ENCODE measurements at regions not wholly inside any gene's neighbourhood (a gene's known extent, or its start where the extent isn't known, plus 50 kb on each side); places are given as distances from the start of the nearest gene placed in this dataset.

DNA sequence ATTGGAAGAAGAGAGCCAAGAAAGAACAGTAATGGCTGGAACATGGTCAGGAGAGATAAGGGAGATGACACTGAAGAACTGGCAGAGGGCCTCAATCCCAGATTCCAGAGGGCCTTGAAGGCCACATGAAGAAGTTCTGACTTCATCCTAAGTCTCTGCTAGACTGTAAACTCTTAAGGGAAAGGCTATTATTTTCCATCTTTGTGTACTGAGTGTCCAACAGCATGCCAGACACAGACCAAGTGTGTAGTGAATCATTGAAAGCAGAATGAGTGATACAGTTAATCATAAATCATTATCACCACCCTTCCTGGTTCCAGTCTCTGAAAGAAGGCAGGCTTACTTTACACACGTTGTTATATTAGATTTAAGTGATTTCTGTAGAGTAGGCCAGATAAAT, 185.3 kb upstream of the C11orf87 start:
- Histone ChIP-seq H4K8ac (ENCODE audit: extremely low read depth, insufficient read depth, low read length) (no peak overlapping the region), H4K91ac (replicated peaks; ENCODE audit: insufficient read length, low read length) (no peak overlapping the region), H2BK12ac (ENCODE audit: low read depth, low read length) (no peak overlapping the region), H3K4ac (replicated peaks; ENCODE audit: insufficient read length, low read depth, low read length) (no peak overlapping the region), H3K23ac (ENCODE audit: insufficient read length) (no peak overlapping the region), H3K27me3 (replicated peaks in 1 of 4; ENCODE audit: control insufficient read depth in 3 of 4, extremely low read depth in 1 of 4, insufficient read depth in 3 of 4, low read length in 3 of 4) (no peaks in the 10 kb centered on the region), H2AK5ac (ENCODE audit: low read depth, low read length) (no peak overlapping the region), H3K23me2 (ENCODE audit: low read depth, low read length) (no peaks in the 10 kb centered on the region), H3K18ac (ENCODE audit: extremely low read depth, low read length) (no peak overlapping the region), H3K79me2 (ENCODE audit: control insufficient read depth in 1 of 2, insufficient read depth in 2 of 2, low read length in 2 of 2) (no peaks in the 10 kb centered on the region), H2BK5ac (ENCODE audit: low read depth, low read length) (no peak overlapping the region), H3K14ac (ENCODE audit: insufficient read length) (no peak overlapping the region), H3K36me3 (ENCODE audit: control insufficient read depth in 2 of 4, insufficient read depth in 4 of 4, low read length in 3 of 4) (no peaks in the 10 kb centered on the region), H4K5ac (ENCODE audit: insufficient read length, low read depth, low read length) (no peak overlapping the region), H3K27ac (ENCODE audit: low read depth, low read length) (no peak overlapping the region), H2BK20ac (ENCODE audit: low read length) (no peak overlapping the region), H3K79me1 (ENCODE audit: low read depth, low read length) (no peaks in the 10 kb centered on the region), H4K20me1 (replicated peaks in 1 of 2; ENCODE audit: control insufficient read depth in 1 of 2, insufficient read depth in 2 of 2, low read length in 2 of 2) (no peaks in the 10 kb centered on the region), H3K4me1 (replicated peaks in 1 of 4; ENCODE audit: control insufficient read depth in 3 of 4, insufficient read depth in 4 of 4, low read length in 3 of 4) (no peaks in the 10 kb centered on the region), H3K9me3 (ENCODE audit: insufficient read depth in 2 of 2, low read depth in 1 of 2, low read length in 1 of 2) (no peaks in the 10 kb centered on the region), H2BK120ac (replicated peaks; ENCODE audit: low read depth, low read length) (no peak overlapping the region), H3K9ac (replicated peaks in 1 of 4; ENCODE audit: extremely low read depth in 1 of 4, low read depth in 3 of 4, low read length in 3 of 4) (no peak overlapping the region), H3K4me3 (ENCODE audit: extremely low read depth in 1 of 4, insufficient read depth in 2 of 4, low read depth in 3 of 4, low read length in 4 of 4) (no peak overlapping the region), H3K56ac (replicated peaks; ENCODE audit: insufficient read length, low read depth, low read length) (no peak overlapping the region), H2AFZ (ENCODE audit: low read length) (no peak overlapping the region), H3K4me2 (ENCODE audit: insufficient read depth in 1 of 2, low read depth in 2 of 2, low read length in 2 of 2) (no peak overlapping the region), H2BK15ac (ENCODE audit: low read length) (no peak overlapping the region)
- DNase-seq (ENCODE audit: low read depth in 1 of 2, low spot score in 2 of 2): no peak
- POLR2A ChIA-PET (ENCODE audit: partially characterized antibody): no interaction called here
- 72% methylated on average over 1 of the region's 1 CpG; no CpG with 5 or more reads in 1 of the 2 experiments for WGBS, 2 experiments (ENCODE audit: extremely low coverage in 1 of 2, insufficient coverage in 1 of 2, insufficient read length in 1 of 2, insufficient replicate concordance in 2 of 2, low coverage in 1 of 2, low lambda C conversion rate in 2 of 2, missing lambda C conversion rate in 1 of 2)
- TF ChIP-seq YY1 (IDR thresholded peaks at IDR 0.05; ENCODE audit: low read depth, low read length): no peak
- no peak for TF ChIP-seq CHD2 (IDR thresholded peaks at IDR 0.05; ENCODE audit: low read length)
- no peak for TF ChIP-seq RAD21 (IDR thresholded peaks at IDR 0.05 in 1 of 2, conservative IDR thresholded peaks at IDR 0.05 in 1 of 2; ENCODE audit: low read depth in 2 of 2, low read length in 2 of 2)
- TF ChIP-seq CBX5 (IDR thresholded peaks at IDR 0.05; ENCODE audit: low read depth, low read length): no peak
- no peak for TF ChIP-seq TCF12 (IDR thresholded peaks at IDR 0.05; ENCODE audit: low read depth, low read length)
- TF ChIP-seq, protein P1, sequence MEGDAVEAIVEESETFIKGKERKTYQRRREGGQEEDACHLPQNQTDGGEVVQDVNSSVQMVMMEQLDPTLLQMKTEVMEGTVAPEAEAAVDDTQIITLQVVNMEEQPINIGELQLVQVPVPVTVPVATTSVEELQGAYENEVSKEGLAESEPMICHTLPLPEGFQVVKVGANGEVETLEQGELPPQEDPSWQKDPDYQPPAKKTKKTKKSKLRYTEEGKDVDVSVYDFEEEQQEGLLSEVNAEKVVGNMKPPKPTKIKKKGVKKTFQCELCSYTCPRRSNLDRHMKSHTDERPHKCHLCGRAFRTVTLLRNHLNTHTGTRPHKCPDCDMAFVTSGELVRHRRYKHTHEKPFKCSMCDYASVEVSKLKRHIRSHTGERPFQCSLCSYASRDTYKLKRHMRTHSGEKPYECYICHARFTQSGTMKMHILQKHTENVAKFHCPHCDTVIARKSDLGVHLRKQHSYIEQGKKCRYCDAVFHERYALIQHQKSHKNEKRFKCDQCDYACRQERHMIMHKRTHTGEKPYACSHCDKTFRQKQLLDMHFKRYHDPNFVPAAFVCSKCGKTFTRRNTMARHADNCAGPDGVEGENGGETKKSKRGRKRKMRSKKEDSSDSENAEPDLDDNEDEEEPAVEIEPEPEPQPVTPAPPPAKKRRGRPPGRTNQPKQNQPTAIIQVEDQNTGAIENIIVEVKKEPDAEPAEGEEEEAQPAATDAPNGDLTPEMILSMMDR (IDR thresholded peaks at IDR 0.05; ENCODE audit: control extremely low read depth in 1 of 3, insufficient read depth in 1 of 3, low read depth in 1 of 3, low read length in 3 of 3): no peak
- no peak for TF ChIP-seq SP4 (IDR thresholded peaks at IDR 0.05; ENCODE audit: low read length)
- no peak for TF ChIP-seq POU5F1 (IDR thresholded peaks at IDR 0.05; ENCODE audit: low read depth, low read length)
- TF ChIP-seq CEBPB (IDR thresholded peaks at IDR 0.05; ENCODE audit: low read depth, low read length): no peak
- TF ChIP-seq JUN (IDR thresholded peaks at IDR 0.05; ENCODE audit: low read depth, low read length): no peak
- no peak for TF ChIP-seq GTF2F1 (IDR thresholded peaks at IDR 0.05; ENCODE audit: borderline replicate concordance, low read depth, low read length)
- TF ChIP-seq HDAC2 (IDR thresholded peaks at IDR 0.05; ENCODE audit: borderline replicate concordance in 1 of 2, low read depth in 2 of 2, low read length in 2 of 2): no peak
- TF ChIP-seq CREB1 (IDR thresholded peaks at IDR 0.05): no peak
- TF ChIP-seq FOSL1 (IDR thresholded peaks at IDR 0.05; ENCODE audit: insufficient read depth, low read depth, low read length): no peak
- CTCF ChIA-PET (ENCODE audit: partially characterized antibody): no interaction called here
- no peak for FAIRE-seq
